PFSK-1 (cell line): ENCODE measurements at regions not wholly inside any gene's neighbourhood (a gene's known extent, or its start where the extent isn't known, plus 50 kb on each side); places are given as distances from the start of the nearest gene placed in this dataset.

ENCODE experiments used
- POLR2AphosphoS5 ChIP-seq: IDR thresholded peaks from 2 replicates; pipeline ENCODE4 v1.6.1; 2012; ENCODE audit warnings: low read depth, mild to moderate bottlenecking, control low read depth, low read length, moderate library complexity
- TAF1 ChIP-seq: IDR thresholded peaks from 2 replicates; pipeline ENCODE4 v1.6.1; 2012; ENCODE audit warnings: low read length, control low read depth, borderline replicate concordance; ENCODE audit not compliant: insufficient read depth
- TF ChIP-seq, protein P1 (sequence below), 2 experiments: IDR thresholded peaks; 2 replicates each; pipeline versions ENCODE4 v1.6.1 to v1.8.0; 2011 to 2012; ENCODE audit warnings: low read depth in 2 of 2, low read length in 2 of 2, control low read depth in 1 of 2, inconsistent platforms in 1 of 2, mild to moderate bottlenecking in 1 of 2, moderate library complexity in 1 of 2; ENCODE audit not compliant: insufficient read depth in 1 of 2

DNA sequence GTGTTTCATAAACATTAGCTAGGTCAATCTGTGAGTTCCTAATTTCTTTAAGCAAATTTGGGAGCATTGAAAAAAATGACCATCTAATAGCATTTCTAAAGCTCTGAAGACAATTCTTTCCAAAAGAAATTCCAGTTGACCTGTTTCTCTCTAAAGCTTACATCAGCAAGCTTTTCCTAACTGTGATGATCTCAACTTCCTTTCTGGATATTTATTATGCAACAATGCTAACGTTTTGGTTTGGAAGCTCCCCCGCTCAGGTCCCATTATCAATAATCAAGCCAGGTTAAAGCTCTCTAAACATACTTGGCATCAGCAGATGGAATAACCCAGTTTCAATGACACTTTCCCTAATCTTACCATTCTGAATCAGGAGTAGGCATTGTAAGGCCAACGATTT is 196.3 kb upstream of the TANK start:
- TF ChIP-seq POLR2AphosphoS5 (no peak), TAF1 (no peak)
- TF ChIP-seq, protein P1, sequence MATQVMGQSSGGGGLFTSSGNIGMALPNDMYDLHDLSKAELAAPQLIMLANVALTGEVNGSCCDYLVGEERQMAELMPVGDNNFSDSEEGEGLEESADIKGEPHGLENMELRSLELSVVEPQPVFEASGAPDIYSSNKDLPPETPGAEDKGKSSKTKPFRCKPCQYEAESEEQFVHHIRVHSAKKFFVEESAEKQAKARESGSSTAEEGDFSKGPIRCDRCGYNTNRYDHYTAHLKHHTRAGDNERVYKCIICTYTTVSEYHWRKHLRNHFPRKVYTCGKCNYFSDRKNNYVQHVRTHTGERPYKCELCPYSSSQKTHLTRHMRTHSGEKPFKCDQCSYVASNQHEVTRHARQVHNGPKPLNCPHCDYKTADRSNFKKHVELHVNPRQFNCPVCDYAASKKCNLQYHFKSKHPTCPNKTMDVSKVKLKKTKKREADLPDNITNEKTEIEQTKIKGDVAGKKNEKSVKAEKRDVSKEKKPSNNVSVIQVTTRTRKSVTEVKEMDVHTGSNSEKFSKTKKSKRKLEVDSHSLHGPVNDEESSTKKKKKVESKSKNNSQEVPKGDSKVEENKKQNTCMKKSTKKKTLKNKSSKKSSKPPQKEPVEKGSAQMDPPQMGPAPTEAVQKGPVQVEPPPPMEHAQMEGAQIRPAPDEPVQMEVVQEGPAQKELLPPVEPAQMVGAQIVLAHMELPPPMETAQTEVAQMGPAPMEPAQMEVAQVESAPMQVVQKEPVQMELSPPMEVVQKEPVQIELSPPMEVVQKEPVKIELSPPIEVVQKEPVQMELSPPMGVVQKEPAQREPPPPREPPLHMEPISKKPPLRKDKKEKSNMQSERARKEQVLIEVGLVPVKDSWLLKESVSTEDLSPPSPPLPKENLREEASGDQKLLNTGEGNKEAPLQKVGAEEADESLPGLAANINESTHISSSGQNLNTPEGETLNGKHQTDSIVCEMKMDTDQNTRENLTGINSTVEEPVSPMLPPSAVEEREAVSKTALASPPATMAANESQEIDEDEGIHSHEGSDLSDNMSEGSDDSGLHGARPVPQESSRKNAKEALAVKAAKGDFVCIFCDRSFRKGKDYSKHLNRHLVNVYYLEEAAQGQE (IDR thresholded peaks at IDR 0.05; ENCODE audit: insufficient read depth in 1 of 2, low read depth in 2 of 2, low read length in 2 of 2), result no peak
